GM10248 (cell line): ENCODE measurements at regions not wholly inside any gene's neighbourhood (a gene's known extent, or its start where the extent isn't known, plus 50 kb on each side); places are given as distances from the start of the nearest gene placed in this dataset.

ENCODE experiments used
- CTCF ChIA-PET: fragments of 300-600 bp; sonication (Branson Sonifier 250); formaldehyde crosslinking; extraction: SDS; loops from one replicate; lab custom pipeline; 2021; ENCODE audit warnings: antibody characterized with exemption; lab: Yijun Ruan, JAX
- POLR2A ChIA-PET: fragments of 350-650 bp; sonication (Branson Sonifier 250); formaldehyde crosslinking; extraction: SDS; loops from one replicate; lab custom pipeline; 2020; ENCODE audit warnings: antibody characterized with exemption; lab: Yijun Ruan, JAX
- DNase-seq: peaks from one replicate; pipeline ENCODE4 v3.0.0; 2012; ENCODE audit errors: extremely low spot score
- TF ChIP-seq, protein P1 (sequence below): IDR thresholded peaks from 2 replicates; pipeline ENCODE4 v1.5.1; 2012; ENCODE audit warnings: mild to moderate bottlenecking, low read depth; ENCODE audit errors: extremely low read depth, missing control alignments, control extremely low read depth

DNA sequence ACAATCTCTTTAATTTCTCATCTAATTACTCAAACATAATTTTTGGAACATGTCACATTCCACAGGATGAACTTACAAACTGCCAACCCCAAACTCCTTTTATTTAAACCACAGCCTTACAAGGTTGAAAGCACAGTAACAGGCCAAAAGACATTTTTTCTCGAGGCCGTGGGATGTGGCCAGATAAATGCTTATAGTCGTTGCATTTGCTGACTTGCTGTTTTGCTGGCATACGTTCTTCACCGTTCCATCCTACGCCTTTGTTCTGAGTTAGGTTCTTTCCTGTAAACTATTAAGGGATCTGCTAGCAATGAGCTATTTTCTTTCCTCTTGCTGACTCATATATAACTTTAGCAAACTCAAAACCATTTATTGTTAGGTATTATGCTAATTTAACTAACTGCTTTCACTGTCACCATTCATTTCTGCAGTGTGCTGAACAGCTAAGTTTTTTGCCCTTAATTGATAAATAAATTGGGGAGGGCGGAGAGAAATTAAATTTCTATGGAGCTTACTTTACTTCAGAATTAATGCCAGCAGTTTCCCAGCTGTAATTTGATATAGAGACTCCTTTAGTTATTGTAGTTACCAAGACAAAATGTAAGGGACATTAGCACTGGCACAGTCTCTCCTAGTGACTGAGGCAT lies 135.1 kb upstream of the PACRGL start:
- no peak for DNase-seq
- TF ChIP-seq, protein P1, sequence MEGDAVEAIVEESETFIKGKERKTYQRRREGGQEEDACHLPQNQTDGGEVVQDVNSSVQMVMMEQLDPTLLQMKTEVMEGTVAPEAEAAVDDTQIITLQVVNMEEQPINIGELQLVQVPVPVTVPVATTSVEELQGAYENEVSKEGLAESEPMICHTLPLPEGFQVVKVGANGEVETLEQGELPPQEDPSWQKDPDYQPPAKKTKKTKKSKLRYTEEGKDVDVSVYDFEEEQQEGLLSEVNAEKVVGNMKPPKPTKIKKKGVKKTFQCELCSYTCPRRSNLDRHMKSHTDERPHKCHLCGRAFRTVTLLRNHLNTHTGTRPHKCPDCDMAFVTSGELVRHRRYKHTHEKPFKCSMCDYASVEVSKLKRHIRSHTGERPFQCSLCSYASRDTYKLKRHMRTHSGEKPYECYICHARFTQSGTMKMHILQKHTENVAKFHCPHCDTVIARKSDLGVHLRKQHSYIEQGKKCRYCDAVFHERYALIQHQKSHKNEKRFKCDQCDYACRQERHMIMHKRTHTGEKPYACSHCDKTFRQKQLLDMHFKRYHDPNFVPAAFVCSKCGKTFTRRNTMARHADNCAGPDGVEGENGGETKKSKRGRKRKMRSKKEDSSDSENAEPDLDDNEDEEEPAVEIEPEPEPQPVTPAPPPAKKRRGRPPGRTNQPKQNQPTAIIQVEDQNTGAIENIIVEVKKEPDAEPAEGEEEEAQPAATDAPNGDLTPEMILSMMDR, result no peak
- ChIA-PET POLR2A (no interaction called here), CTCF (interaction anchor here (0.6 to 1.5 kb wide), 4 partner anchors 9 to 76 kb away, joined by 3 to 4 read pairs (median 4); no protein-coding TSS in a partner anchor)

DNA sequence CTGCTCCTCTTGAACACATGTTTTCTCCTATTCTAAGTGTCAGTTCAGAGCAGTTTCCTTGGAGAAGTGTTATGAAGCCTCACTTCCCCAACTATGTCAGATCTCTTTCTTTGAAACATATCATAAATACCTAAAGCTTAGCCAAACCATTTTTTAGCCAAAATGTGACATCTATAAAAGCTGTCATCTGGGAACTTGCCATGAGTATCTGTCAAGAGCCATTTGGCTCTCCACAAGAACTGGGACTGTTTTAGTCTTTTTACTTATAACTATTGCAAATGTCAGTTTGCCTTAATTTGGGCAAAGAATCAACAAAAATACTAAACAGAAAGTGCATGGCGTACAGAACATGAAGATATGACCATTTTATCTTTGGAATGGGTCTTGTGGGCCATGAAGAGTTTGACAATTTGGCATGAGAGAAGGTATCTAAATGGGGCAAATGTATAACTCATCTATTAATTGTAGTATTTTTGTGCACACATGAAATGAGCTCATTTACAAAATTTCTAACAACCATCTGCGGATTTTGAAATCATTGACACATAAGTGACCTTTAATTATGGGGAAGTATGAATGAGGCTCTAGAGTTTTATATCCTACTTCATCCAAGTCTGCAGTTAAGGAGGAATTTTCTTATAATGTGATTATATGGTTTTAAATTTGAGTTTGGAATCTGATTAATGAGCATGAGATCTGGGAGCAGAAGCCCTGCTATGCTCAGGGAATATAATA lies 129.1 kb upstream of the PACRGL start:
- no peak for DNase-seq
- POLR2A ChIA-PET, result no interaction called here
- CTCF ChIA-PET, result no interaction called here
- TF ChIP-seq, protein P1, result no peak

DNA sequence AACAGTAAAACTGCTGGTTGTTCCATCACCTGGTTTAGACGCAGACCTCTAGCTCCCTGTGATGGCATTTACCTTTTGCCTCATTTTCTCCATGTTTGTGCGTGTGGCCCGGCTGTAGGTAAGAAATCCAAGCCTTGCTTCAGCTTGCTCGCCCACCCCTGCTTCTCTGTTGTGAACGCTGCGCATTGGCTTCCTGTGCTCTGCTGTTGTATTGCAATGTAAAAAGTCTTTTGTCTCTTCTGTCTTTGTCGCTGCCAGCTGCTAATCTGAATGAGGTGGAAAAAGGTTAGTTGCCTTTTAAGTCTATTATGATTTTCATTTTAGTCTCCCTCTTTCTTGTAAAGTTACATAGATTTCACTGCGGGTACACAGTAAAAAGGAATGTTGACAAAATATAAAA lies 127.3 kb upstream of the PACRGL start:
- CTCF ChIA-PET, result no interaction called here
- TF ChIP-seq, protein P1, result no peak
- no peak for DNase-seq
- POLR2A ChIA-PET, result no interaction called here

DNA sequence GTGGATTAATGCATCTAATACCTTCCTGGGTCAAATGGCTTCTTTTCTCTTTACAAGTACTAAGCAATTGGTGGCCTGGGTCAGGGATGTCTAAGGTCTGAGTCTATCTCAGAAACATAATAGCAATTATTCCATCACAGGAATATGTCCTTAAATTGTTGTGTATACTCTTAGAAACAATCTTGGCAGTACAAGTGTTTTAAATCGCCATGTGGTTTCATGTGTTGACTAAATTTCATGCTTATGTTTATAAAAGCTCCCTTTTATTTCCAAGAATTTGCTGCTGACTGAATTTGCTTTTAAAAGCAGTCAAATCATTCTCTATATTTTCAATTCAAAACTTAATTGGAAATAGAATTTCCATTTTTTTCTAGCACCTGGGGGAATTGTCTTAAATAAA lies 125.3 kb upstream of the PACRGL start:
- POLR2A ChIA-PET, result no interaction called here
- TF ChIP-seq, protein P1, result no peak
- no peak for DNase-seq
- CTCF ChIA-PET, result interaction anchor here (1.4 kb wide), 1 partner anchor 12 kb away, joined by 3 read pairs; no protein-coding TSS in a partner anchor

DNA sequence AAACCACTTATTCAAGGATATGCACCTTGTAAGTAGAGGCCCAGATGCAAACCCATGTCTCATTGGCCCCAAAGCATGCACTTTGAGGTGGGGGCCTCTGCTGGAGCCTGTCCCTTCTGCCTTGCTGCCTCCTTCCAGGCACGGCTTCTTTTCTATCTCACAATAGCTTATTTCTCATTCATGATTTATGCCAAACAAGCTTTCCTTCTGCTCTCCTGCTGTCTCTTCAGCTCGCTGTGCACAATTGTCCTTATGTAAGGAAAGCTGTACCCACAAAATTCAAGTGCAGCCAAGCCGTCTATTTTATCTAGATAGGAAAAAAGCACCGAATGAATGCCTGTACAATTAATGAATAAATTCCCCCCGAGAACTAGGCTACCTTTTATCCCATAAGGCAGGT lies 124.8 kb upstream of the PACRGL start:
- no peak for DNase-seq
- POLR2A ChIA-PET, result no interaction called here
- TF ChIP-seq, protein P1, result no peak
- CTCF ChIA-PET, result interaction anchor here (1.4 kb wide), 1 partner anchor 12 kb away, joined by 3 read pairs; no protein-coding TSS in a partner anchor

DNA sequence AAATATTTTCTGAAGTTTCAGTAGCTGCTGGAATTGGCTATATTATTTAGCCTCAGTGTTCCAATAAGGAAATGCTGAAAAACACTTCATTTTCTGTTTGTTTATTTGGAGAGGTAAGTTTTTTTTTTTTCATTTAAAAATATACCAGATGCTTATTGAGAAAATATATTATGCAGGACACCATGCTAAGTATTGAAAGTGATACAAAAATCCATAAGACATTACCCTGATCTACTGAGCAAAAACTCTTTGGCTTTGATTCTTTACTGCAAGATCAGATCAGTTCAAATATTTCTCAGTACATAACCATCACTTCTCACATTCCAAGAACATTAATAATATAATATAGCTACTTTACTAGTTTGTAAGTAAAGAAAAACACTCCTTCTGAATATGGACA lies 123.4 kb upstream of the PACRGL start:
- no peak for DNase-seq
- POLR2A ChIA-PET, result no interaction called here
- CTCF ChIA-PET, result no interaction called here
- TF ChIP-seq, protein P1, result no peak
